Peyer's patch (tissue), 4 donors: ENCODE measurements at regions not wholly inside any gene's neighbourhood (a gene's known extent, or its start where the extent isn't known, plus 50 kb on each side); places are given as distances from the start of the nearest gene placed in this dataset.

ENCODE experiments used
- DNase-seq, 3 donors: peaks; one replicate each; pipeline ENCODE4 v3.0.0-alpha.2; 2017 to 2019
- H3K27ac ChIP-seq, 4 donors: fragments of 200-600 bp; sonication (generic); one replicate each; pipeline ENCODE4 v1.5.1; 2016 to 2019
- H3K27me3 ChIP-seq, 2 donors: fragments of 200-600 bp; sonication (generic); one replicate each; pipeline ENCODE4 v1.5.1; 2019
- H3K36me3 ChIP-seq, 3 donors: fragments of 200-600 bp; sonication (generic); one replicate each; pipeline ENCODE4 v1.5.1; 2016 to 2019
- H3K4me1 ChIP-seq, 4 donors: fragments of 200-600 bp; sonication (generic); one replicate each; pipeline ENCODE4 v1.5.1; 2016 to 2019
- H3K4me3 ChIP-seq, 4 donors: fragments of 200-600 bp; sonication (generic); 1 replicate in 3 of 4; 2 replicates in 1 of 4; pipeline ENCODE4 v1.5.1; 2016 to 2019; ENCODE audit warnings: mild to moderate bottlenecking in 1 of 4
- H3K9me3 ChIP-seq, 4 donors: fragments of 200-600 bp; sonication (generic); one replicate each; pipeline ENCODE4 v1.5.1; 2016 to 2019; ENCODE audit warnings: mild to moderate bottlenecking in 1 of 4
- POLR2A ChIP-seq, 2 donors: fragments of 450-650 bp; IDR thresholded peaks; one replicate each; pipeline ENCODE4 v1.5.1; 2017; ENCODE audit warnings: antibody characterized with exemption in 2 of 2, mild to moderate bottlenecking in 2 of 2, moderate library complexity in 2 of 2
- TF ChIP-seq, protein P1 (sequence below), 6 experiments: fragments of 450-650 bp in 4 of 6; fragments of 200-600 bp in 2 of 6; sonication (generic) in 1 of 6; IDR thresholded peaks; one replicate each; pipeline ENCODE4 v1.5.1; 2017 to 2019; ENCODE audit warnings: antibody characterized with exemption in 6 of 6, mild to moderate bottlenecking in 3 of 6, moderate library complexity in 1 of 6

DNA sequence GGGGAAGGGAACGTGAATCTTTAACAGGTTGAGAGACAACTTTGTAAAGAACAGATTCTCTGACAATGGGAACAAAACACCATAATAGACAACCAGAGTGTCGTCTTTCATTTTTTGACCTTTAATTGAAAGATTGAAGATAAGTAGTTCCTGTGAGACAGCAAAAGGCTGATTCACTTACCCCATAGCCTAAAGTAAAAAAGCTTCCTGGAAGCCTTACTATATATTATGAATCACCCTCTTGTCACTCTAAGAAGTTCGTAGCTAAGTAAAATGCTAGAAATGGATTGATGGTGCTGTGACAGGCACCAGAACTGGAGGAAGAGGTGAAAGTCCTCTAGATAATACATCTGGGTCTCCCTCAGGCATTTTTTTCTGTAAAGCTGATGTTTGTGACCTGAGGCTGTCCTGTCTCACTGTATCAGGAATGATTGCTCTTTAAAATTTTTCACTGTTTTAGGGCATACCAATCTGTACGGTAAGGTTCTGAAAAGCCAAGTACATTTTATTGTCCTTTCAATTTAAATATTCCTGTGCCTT, 824.6 kb upstream of the SEMA6D start:
- Histone ChIP-seq H3K27me3 (no peaks in the 10 kb centered on the region), H3K36me3 (no peaks in the 10 kb centered on the region), H3K4me1 (no peaks in the 10 kb centered on the region), H3K27ac (no peak overlapping the region), H3K9me3 (no peaks in the 10 kb centered on the region), H3K4me3 (no peak overlapping the region)
- TF ChIP-seq, protein P1, sequence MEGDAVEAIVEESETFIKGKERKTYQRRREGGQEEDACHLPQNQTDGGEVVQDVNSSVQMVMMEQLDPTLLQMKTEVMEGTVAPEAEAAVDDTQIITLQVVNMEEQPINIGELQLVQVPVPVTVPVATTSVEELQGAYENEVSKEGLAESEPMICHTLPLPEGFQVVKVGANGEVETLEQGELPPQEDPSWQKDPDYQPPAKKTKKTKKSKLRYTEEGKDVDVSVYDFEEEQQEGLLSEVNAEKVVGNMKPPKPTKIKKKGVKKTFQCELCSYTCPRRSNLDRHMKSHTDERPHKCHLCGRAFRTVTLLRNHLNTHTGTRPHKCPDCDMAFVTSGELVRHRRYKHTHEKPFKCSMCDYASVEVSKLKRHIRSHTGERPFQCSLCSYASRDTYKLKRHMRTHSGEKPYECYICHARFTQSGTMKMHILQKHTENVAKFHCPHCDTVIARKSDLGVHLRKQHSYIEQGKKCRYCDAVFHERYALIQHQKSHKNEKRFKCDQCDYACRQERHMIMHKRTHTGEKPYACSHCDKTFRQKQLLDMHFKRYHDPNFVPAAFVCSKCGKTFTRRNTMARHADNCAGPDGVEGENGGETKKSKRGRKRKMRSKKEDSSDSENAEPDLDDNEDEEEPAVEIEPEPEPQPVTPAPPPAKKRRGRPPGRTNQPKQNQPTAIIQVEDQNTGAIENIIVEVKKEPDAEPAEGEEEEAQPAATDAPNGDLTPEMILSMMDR (IDR thresholded peaks at IDR 0.05): no peak
- TF ChIP-seq POLR2A (IDR thresholded peaks at IDR 0.05): no peak
- no peak for DNase-seq

GRCh38 chr15:46894644-46895043, 822.7 kb upstream of the SEMA6D start:
- Histone ChIP-seq H3K9me3 (no peaks in the 10 kb centered on the region), H3K27ac (no peak overlapping the region), H3K4me3 (no peak overlapping the region), H3K27me3 (no peaks in the 10 kb centered on the region), H3K4me1 (no peaks in the 10 kb centered on the region), H3K36me3 (no peaks in the 10 kb centered on the region)
- DNase-seq: no peak
- no peak for TF ChIP-seq POLR2A (IDR thresholded peaks at IDR 0.05)
- TF ChIP-seq, protein P1 (IDR thresholded peaks at IDR 0.05): no peak

- Histone ChIP-seq H3K27ac (no peak overlapping the region), H3K9me3 (no peaks in the 10 kb centered on the region), H3K4me1 (no peaks in the 10 kb centered on the region), H3K27me3 (no peaks in the 10 kb centered on the region), H3K4me3 (no peak overlapping the region), H3K36me3 (no peaks in the 10 kb centered on the region)
- DNase-seq: no peak
- no peak for TF ChIP-seq POLR2A (IDR thresholded peaks at IDR 0.05)
- TF ChIP-seq, protein P1 (IDR thresholded peaks at IDR 0.05): no peak
Measured at GRCh38 chr15:46897266-46897665, 820.0 kb upstream of the SEMA6D start.

DNA sequence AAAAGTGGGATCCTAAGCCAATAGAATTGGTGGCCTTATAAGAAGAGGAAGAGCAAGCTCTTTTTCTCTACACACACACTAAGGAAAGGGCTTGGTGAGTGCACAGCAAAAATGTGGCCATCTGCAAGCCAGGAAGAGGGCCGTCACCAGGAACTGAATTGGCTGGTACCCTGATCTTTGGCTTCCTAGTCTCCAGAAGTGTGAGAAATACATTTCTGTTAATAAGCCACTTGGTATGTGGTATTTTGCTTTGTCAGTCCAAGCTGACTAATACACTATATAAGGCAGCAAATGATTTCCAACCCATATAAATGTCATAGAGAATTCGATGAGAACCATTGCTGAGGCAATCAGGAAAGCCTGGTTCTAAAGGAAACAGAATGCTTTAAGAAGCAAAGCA, 816.3 kb upstream of the SEMA6D start:
- H3K36me3 ChIP-seq: no peaks in the 10 kb centered on the region
- H3K9me3 ChIP-seq: no peaks in the 10 kb centered on the region
- no peak for DNase-seq
- no peaks in the 10 kb centered on the region for H3K4me1 ChIP-seq
- no peaks in the 10 kb centered on the region for H3K27me3 ChIP-seq
- H3K4me3 ChIP-seq: no peak overlapping the region
- no peak for TF ChIP-seq POLR2A (IDR thresholded peaks at IDR 0.05)
- TF ChIP-seq, protein P1 (IDR thresholded peaks at IDR 0.05): no peak
- no peak overlapping the region for H3K27ac ChIP-seq

DNA sequence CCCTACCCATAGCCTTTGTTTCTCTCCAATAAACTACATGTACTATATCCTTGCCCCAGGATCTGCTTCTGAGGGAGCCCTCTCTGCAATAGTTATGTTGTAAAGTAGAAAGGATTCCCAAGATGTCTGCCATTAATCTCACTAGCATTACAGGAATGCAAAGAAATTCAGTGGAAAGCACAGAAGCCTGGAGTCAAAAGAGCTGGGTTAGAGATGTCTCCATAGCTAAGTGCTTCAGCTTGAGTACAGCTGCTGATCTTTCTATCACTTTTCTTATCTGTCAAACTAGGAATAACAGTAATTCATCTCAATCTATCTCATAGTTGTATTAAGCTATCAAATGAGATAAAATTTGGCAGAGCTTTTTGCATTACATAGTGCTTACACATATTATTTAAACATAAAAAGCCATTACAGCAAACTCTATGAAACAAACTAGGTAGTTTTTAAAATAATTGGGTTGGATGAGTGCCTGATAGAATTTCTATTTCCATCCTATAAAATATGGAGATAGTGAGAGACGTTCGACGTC, 799.5 kb upstream of the SEMA6D start:
- H3K27me3 ChIP-seq: no peaks in the 10 kb centered on the region
- no peaks in the 10 kb centered on the region for H3K9me3 ChIP-seq
- no peak for DNase-seq
- H3K27ac ChIP-seq: no peak overlapping the region
- TF ChIP-seq POLR2A (IDR thresholded peaks at IDR 0.05): no peak
- TF ChIP-seq, protein P1 (IDR thresholded peaks at IDR 0.05): no peak
- no peaks in the 10 kb centered on the region for H3K36me3 ChIP-seq
- H3K4me1 ChIP-seq: no peaks in the 10 kb centered on the region
- H3K4me3 ChIP-seq: no peak overlapping the region
